Karpas-422 (cell line): ENCODE measurements at regions not wholly inside any gene's neighbourhood (a gene's known extent, or its start where the extent isn't known, plus 50 kb on each side); places are given as distances from the start of the nearest gene placed in this dataset.

Experiments used
- DNase-seq: peaks from one replicate; pipeline ENCODE4 v3.0.0-alpha.2; 2015
- H2AFZ ChIP-seq: fragments of 200-600 bp; sonication (generic); 2 replicates; pipeline ENCODE4 v1.6.1; 2014; ENCODE audit warnings: antibody characterized with exemption, low read length, mixed read lengths
- H3K27ac ChIP-seq: fragments of 200-600 bp; sonication (generic); 2 replicates; pipeline ENCODE4 v1.5.1; 2014; ENCODE audit warnings: mild to moderate bottlenecking, low read length, moderate library complexity
- H3K27me3 ChIP-seq: fragments of 200-600 bp; sonication (generic); 2 replicates; pipeline ENCODE4 v1.6.1; 2014; ENCODE audit warnings: low read length, mixed read lengths
- H3K36me3 ChIP-seq: fragments of 200-600 bp; sonication (generic); 2 replicates; pipeline ENCODE4 v1.6.1; 2014; ENCODE audit warnings: low read length, mixed read lengths; ENCODE audit not compliant: insufficient read depth
- H3K4me1 ChIP-seq: fragments of 200-600 bp; sonication (generic); 2 replicates; pipeline ENCODE4 v1.6.1; 2014; ENCODE audit warnings: mild to moderate bottlenecking, low read length, mixed read lengths
- H3K4me2 ChIP-seq: fragments of 200-600 bp; sonication (generic); 2 replicates; pipeline ENCODE4 v1.6.1; 2014; ENCODE audit warnings: low read length, low read depth, mild to moderate bottlenecking; ENCODE audit not compliant: poor library complexity, severe bottlenecking
- H3K4me3 ChIP-seq: fragments of 200-600 bp; sonication (generic); 2 replicates; pipeline ENCODE4 v1.5.1; 2014; ENCODE audit warnings: mild to moderate bottlenecking, antibody characterized with exemption, low read length, mixed read lengths
- H3K79me2 ChIP-seq: fragments of 200-600 bp; sonication (generic); 2 replicates; pipeline ENCODE4 v1.6.1; 2014; ENCODE audit warnings: mild to moderate bottlenecking, low read length, mixed read lengths
- H3K9ac ChIP-seq: fragments of 200-600 bp; sonication (generic); 2 replicates; pipeline ENCODE4 v1.6.0; 2014; ENCODE audit warnings: low read length
- H3K9me2 ChIP-seq: fragments of 200-600 bp; sonication (generic), shearing (Covaris generic); replicated peaks from 2 replicates; pipeline ENCODE4 v1.6.0; 2014; ENCODE audit warnings: mild to moderate bottlenecking, low read length, moderate library complexity; ENCODE audit not compliant: insufficient read depth
- H3K9me3 ChIP-seq: fragments of 300-700, 200-600 bp; sonication (generic); 2 replicates; pipeline ENCODE4 v1.6.1; 2014; ENCODE audit warnings: low read length, mixed read lengths
- H4K20me1 ChIP-seq: fragments of 200-600 bp; sonication (generic); 2 replicates; pipeline ENCODE4 v1.6.1; 2014; ENCODE audit warnings: mild to moderate bottlenecking, antibody characterized with exemption, low read length, low read depth; ENCODE audit not compliant: insufficient read depth

- no peak overlapping the region for H3K4me3 ChIP-seq
- no peaks in the 10 kb centered on the region for H3K79me2 ChIP-seq
- no peaks in the 10 kb centered on the region for H3K9me3 ChIP-seq
- no peak overlapping the region for H3K4me2 ChIP-seq
- H3K9ac ChIP-seq = no peak overlapping the region
- H3K27me3 ChIP-seq = no peaks in the 10 kb centered on the region
- H2AFZ ChIP-seq = no peak overlapping the region
- no peaks in the 10 kb centered on the region for H4K20me1 ChIP-seq
- H3K27ac ChIP-seq = no peak overlapping the region
- H3K36me3 ChIP-seq = no peaks in the 10 kb centered on the region
- H3K9me2 ChIP-seq = no peaks in the 10 kb centered on the region
- no peaks in the 10 kb centered on the region for H3K4me1 ChIP-seq
- no peak for DNase-seq
These were observed 254.2 kb upstream of the RRP15 start for GRCh38 chr1:218030846-218031245.

- H3K36me3 ChIP-seq = no peaks in the 10 kb centered on the region
- H3K9me2 ChIP-seq = no peaks in the 10 kb centered on the region
- no peak overlapping the region for H3K9ac ChIP-seq
- no peaks in the 10 kb centered on the region for H3K9me3 ChIP-seq
- no peaks in the 10 kb centered on the region for H3K27me3 ChIP-seq
- no peaks in the 10 kb centered on the region for H4K20me1 ChIP-seq
- no peak overlapping the region for H2AFZ ChIP-seq
- DNase-seq = no peak
- no peaks in the 10 kb centered on the region for H3K4me1 ChIP-seq
- H3K79me2 ChIP-seq = no peaks in the 10 kb centered on the region
- no peak overlapping the region for H3K4me3 ChIP-seq
- no peak overlapping the region for H3K27ac ChIP-seq
- H3K4me2 ChIP-seq = no peak overlapping the region
These were observed 253.2 kb upstream of the RRP15 start for GRCh38 chr1:218031901-218032300.

- H3K9ac ChIP-seq = no peak overlapping the region
- no peaks in the 10 kb centered on the region for H3K27me3 ChIP-seq
- H3K4me3 ChIP-seq = no peak overlapping the region
- no peak overlapping the region for H3K4me2 ChIP-seq
- H3K36me3 ChIP-seq = no peaks in the 10 kb centered on the region
- no peak overlapping the region for H3K27ac ChIP-seq
- H2AFZ ChIP-seq = no peak overlapping the region
- no peak for DNase-seq
- H3K9me3 ChIP-seq = no peaks in the 10 kb centered on the region
- H4K20me1 ChIP-seq = no peaks in the 10 kb centered on the region
- no peaks in the 10 kb centered on the region for H3K4me1 ChIP-seq
- no peaks in the 10 kb centered on the region for H3K9me2 ChIP-seq
- no peaks in the 10 kb centered on the region for H3K79me2 ChIP-seq
These were observed 250.6 kb upstream of the RRP15 start for GRCh38 chr1:218034468-218034867.

GRCh38 chr1:218048828-218049420 lies 236.2 kb upstream of the RRP15 start:
- H3K79me2 ChIP-seq = no peaks in the 10 kb centered on the region
- no peaks in the 10 kb centered on the region for H3K9me2 ChIP-seq
- no peak overlapping the region for H2AFZ ChIP-seq
- H4K20me1 ChIP-seq = no peaks in the 10 kb centered on the region
- H3K4me2 ChIP-seq = no peak overlapping the region
- H3K4me1 ChIP-seq = no peaks in the 10 kb centered on the region
- no peak overlapping the region for H3K27ac ChIP-seq
- H3K27me3 ChIP-seq = no peaks in the 10 kb centered on the region
- H3K36me3 ChIP-seq = no peaks in the 10 kb centered on the region
- DNase-seq = no peak
- no peaks in the 10 kb centered on the region for H3K9me3 ChIP-seq
- H3K4me3 ChIP-seq = no peak overlapping the region
- no peak overlapping the region for H3K9ac ChIP-seq

- no peak overlapping the region for H3K4me2 ChIP-seq
- no peak overlapping the region for H3K9ac ChIP-seq
- DNase-seq = no peak
- H4K20me1 ChIP-seq = no peaks in the 10 kb centered on the region
- H3K4me1 ChIP-seq = no peaks in the 10 kb centered on the region
- H3K27me3 ChIP-seq = no peaks in the 10 kb centered on the region
- no peaks in the 10 kb centered on the region for H3K9me2 ChIP-seq
- no peak overlapping the region for H3K4me3 ChIP-seq
- no peak overlapping the region for H3K27ac ChIP-seq
- H3K9me3 ChIP-seq = no peaks in the 10 kb centered on the region
- no peaks in the 10 kb centered on the region for H3K79me2 ChIP-seq
- H2AFZ ChIP-seq = no peak overlapping the region
- no peaks in the 10 kb centered on the region for H3K36me3 ChIP-seq
These were observed 235.5 kb upstream of the RRP15 start for GRCh38 chr1:218049641-218050040.

- Histone ChIP-seq H3K79me2 (no peaks in the 10 kb centered on the region), H3K27ac (no peak overlapping the region), H3K9me3 (no peaks in the 10 kb centered on the region), H3K9ac (no peak overlapping the region), H2AFZ (no peak overlapping the region), H4K20me1 (no peaks in the 10 kb centered on the region), H3K4me2 (no peak overlapping the region), H3K9me2 (no peaks in the 10 kb centered on the region), H3K27me3 (no peaks in the 10 kb centered on the region), H3K4me1 (no peaks in the 10 kb centered on the region), H3K4me3 (no peak overlapping the region), H3K36me3 (no peaks in the 10 kb centered on the region)
- DNase-seq = no peak
These were observed 226.4 kb upstream of the RRP15 start for GRCh38 chr1:218058730-218059129.

- Histone ChIP-seq H2AFZ (no peak overlapping the region), H3K4me2 (no peak overlapping the region), H3K79me2 (no peaks in the 10 kb centered on the region), H3K9ac (no peak overlapping the region), H3K4me1 (no peaks in the 10 kb centered on the region), H3K4me3 (no peak overlapping the region), H3K9me2 (no peaks in the 10 kb centered on the region), H3K36me3 (no peaks in the 10 kb centered on the region), H4K20me1 (no peaks in the 10 kb centered on the region), H3K27ac (no peak overlapping the region), H3K27me3 (no peaks in the 10 kb centered on the region), H3K9me3 (no peaks in the 10 kb centered on the region)
- no peak for DNase-seq
These were observed 220.7 kb upstream of the RRP15 start for GRCh38 chr1:218064426-218064825.

GRCh38 chr1:218066332-218066731 lies 218.8 kb upstream of the RRP15 start:
- no peaks in the 10 kb centered on the region for H3K27me3 ChIP-seq
- DNase-seq = no peak
- no peak overlapping the region for H3K9ac ChIP-seq
- H3K9me3 ChIP-seq = no peaks in the 10 kb centered on the region
- H3K4me2 ChIP-seq = no peak overlapping the region
- H3K79me2 ChIP-seq = no peaks in the 10 kb centered on the region
- no peaks in the 10 kb centered on the region for H3K4me1 ChIP-seq
- H3K27ac ChIP-seq = no peak overlapping the region
- H3K36me3 ChIP-seq = no peaks in the 10 kb centered on the region
- no peaks in the 10 kb centered on the region for H3K9me2 ChIP-seq
- H2AFZ ChIP-seq = no peak overlapping the region
- H3K4me3 ChIP-seq = no peak overlapping the region
- H4K20me1 ChIP-seq = no peaks in the 10 kb centered on the region

GRCh38 chr1:218068241-218068640 lies 216.9 kb upstream of the RRP15 start:
- Histone ChIP-seq H3K9me2 (no peaks in the 10 kb centered on the region), H3K9ac (no peak overlapping the region), H3K36me3 (no peaks in the 10 kb centered on the region), H3K27me3 (no peaks in the 10 kb centered on the region), H3K4me3 (no peak overlapping the region), H2AFZ (no peak overlapping the region), H3K27ac (no peak overlapping the region), H4K20me1 (no peaks in the 10 kb centered on the region), H3K9me3 (no peaks in the 10 kb centered on the region), H3K4me2 (no peak overlapping the region), H3K4me1 (no peaks in the 10 kb centered on the region), H3K79me2 (no peaks in the 10 kb centered on the region)
- DNase-seq = no peak
